SU-DHL-6 (cell line): ENCODE measurements at regions not wholly inside any gene's neighbourhood (a gene's known extent, or its start where the extent isn't known, plus 50 kb on each side); places are given as distances from the start of the nearest gene placed in this dataset.

Experiments used
- CTCF ChIP-seq: fragments of 200-600 bp; sonication (generic); IDR thresholded peaks from one replicate; pipeline ENCODE4 v1.5.1; 2017; ENCODE audit warnings: antibody characterized with exemption, mild to moderate bottlenecking, low read length, moderate library complexity; ENCODE audit not compliant: insufficient read depth, poor library complexity, severe bottlenecking
- EZH2phosphoT487 ChIP-seq: fragments of 200-600 bp; sonication (generic), shearing (Covaris generic); conservative IDR thresholded peaks from 2 replicates; pipeline ENCODE4 v1.6.1; 2018; ENCODE audit warnings: mild to moderate bottlenecking, antibody characterized with exemption, low read length, moderate library complexity, mixed read lengths

GRCh38 chr2:136234261-136234660 lies 116.3 kb upstream of the CXCR4 start:
- TF ChIP-seq CTCF (no peak), EZH2phosphoT487 (no peak)
